ENCODE measurements at regions not wholly inside any gene's neighbourhood (a gene's known extent, or its start where the extent isn't known, plus 50 kb on each side); places are given as distances from the start of the nearest gene placed in this dataset.

DNA sequence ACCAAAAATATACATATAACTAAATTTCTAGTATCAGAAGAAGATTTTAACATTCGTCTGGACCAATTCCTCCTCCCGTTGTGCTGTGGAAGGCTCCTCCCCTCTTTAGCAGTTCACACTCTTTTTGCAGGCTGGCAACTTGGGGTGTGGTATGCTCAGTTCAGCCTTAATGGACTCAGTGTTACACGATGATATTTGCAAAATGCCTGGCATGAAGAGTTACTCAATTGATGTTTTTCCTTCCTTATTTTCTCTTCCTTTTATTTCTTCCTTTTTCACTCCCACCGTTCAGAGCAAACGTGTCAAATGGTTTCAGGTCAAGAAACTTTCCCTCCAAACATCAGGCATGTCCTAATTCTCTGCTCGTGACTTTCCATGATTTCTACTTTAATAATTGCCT lies 248.3 kb downstream of the PHF14 start:
- FAIRE-seq: no peak
- TF ChIP-seq TAF1 (IDR thresholded peaks at IDR 0.05; ENCODE audit: borderline replicate concordance, low read depth, low read length): no peak
- no peak for TF ChIP-seq POLR2AphosphoS5 (IDR thresholded peaks at IDR 0.05; ENCODE audit: low read depth, low read length)
- TF ChIP-seq POLR2A (IDR thresholded peaks at IDR 0.05; ENCODE audit: low read depth, low read length): no peak
- no peak for DNase-seq (ENCODE audit: insufficient read length)

DNA sequence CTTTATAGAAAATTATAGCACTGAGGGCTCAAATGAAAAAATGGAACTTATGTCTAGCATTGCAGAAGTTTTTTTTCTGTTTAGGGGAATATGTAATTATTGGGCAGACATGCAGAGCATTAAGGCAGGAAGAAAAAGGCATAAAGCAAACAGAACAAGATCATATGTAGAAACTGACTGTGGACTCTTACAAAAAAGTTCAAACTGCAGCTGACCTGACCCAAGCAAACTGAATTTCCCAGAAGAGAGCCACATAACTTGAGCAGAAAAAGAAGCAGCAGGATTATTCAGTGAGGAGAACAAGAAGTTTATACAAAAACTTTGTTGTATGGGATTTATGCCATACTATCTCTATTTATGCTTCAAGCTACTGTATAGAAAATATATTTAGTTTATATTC lies 250.9 kb downstream of the PHF14 start:
- no peak for FAIRE-seq
- no peak for TF ChIP-seq POLR2A (IDR thresholded peaks at IDR 0.05; ENCODE audit: low read depth, low read length)
- no peak for TF ChIP-seq TAF1 (IDR thresholded peaks at IDR 0.05; ENCODE audit: borderline replicate concordance, low read depth, low read length)
- TF ChIP-seq POLR2AphosphoS5 (IDR thresholded peaks at IDR 0.05; ENCODE audit: low read depth, low read length): no peak
- no peak for DNase-seq (ENCODE audit: insufficient read length)

DNA sequence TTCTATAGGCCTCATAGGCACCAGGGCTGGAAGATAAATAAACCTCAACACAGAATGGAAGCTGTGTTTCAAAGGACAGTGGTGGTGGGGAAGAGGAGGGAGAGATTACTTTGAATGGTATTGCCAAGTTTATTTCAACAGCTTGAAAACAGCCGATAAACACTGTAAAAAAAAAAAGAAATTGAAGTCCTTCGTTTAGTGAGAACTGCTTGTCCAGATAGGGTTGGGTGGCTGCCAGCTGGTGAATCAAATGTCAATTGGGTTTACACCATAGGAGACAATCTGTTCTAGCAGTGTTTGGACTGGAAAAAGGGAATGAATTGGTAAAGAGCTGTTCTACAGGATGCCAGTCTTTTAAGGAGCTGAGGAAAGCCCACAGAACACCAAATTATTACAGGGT lies 254.8 kb downstream of the PHF14 start:
- DNase-seq (ENCODE audit: insufficient read length) (no peak), FAIRE-seq (no peak)
- TF ChIP-seq POLR2A (IDR thresholded peaks at IDR 0.05; ENCODE audit: low read depth, low read length) (no peak), POLR2AphosphoS5 (IDR thresholded peaks at IDR 0.05; ENCODE audit: low read depth, low read length) (no peak), TAF1 (IDR thresholded peaks at IDR 0.05; ENCODE audit: borderline replicate concordance, low read depth, low read length) (no peak)

DNA sequence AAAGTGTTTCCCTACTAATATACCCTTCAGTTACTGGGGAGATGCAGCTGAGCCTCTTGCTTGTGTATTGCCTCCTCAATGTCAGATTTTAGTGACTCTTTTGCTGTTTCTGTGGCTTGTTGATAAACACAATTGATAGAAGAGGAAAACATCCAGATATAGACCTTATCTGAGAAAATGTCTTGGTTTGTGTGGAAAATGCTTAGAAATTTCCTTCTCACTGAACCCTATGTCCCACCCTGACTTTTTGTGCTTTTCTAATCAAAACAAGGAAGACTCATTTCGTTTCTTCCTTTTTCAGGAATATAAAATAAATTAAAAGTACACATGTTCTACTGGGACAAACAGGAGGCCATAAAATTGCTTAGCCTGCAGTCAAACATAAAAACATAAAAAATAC lies 257.5 kb downstream of the PHF14 start:
- TF ChIP-seq TAF1 (IDR thresholded peaks at IDR 0.05; ENCODE audit: borderline replicate concordance, low read depth, low read length) (no peak), POLR2AphosphoS5 (IDR thresholded peaks at IDR 0.05; ENCODE audit: low read depth, low read length) (no peak)
- no peak for DNase-seq (ENCODE audit: insufficient read length)

DNA sequence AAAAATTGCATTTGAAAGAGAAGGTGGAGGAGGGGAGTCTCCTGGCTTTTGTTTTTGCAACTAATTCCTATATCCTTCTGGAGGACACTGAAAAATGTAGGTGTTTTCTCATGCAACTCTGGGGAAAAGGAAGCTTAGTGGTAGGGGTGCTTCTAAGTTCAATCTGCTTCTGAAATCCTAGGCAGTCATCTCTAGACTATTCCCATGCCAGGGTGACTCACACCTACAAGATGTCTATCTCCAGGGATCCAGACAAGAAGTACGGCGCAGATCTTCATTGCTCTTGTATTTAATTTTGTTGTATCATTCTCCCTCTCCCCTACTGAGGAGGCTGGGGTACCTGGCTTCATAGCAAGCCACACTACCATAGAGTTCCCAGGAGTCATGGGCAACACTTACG lies 258.8 kb downstream of the PHF14 start:
- no peak for FAIRE-seq
- no peak for DNase-seq (ENCODE audit: insufficient read length)
- TF ChIP-seq POLR2AphosphoS5 (IDR thresholded peaks at IDR 0.05; ENCODE audit: low read depth, low read length): no peak
- TF ChIP-seq TAF1 (IDR thresholded peaks at IDR 0.05; ENCODE audit: borderline replicate concordance, low read depth, low read length): no peak
- no peak for TF ChIP-seq POLR2A (IDR thresholded peaks at IDR 0.05; ENCODE audit: low read depth, low read length)

More for the DNA sequence above, 257.5 kb downstream of the PHF14 start:
- FAIRE-seq: no peak

DNA sequence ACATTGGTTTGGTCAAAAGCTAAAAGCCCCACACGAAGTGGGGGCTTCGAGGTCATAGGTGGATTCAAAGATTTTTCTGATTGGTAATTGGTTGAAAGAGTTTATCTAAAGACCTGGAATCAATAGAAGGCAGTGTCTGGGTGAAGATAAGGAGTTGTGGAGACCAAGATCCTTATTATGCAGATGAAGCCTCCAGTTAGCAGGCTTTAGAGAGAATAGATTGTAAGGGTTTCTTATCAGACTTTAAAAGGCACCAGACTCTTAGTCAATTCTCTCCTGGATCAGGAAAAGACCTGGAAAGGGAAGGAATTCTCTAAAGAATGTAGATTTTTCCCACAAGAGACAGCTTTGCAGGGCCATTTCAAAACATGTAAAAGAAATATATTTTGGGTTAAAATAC lies 260.2 kb downstream of the PHF14 start:
- no peak for DNase-seq (ENCODE audit: insufficient read length)
- FAIRE-seq: no peak
- no peak for TF ChIP-seq POLR2A (IDR thresholded peaks at IDR 0.05; ENCODE audit: low read depth, low read length)
- no peak for TF ChIP-seq POLR2AphosphoS5 (IDR thresholded peaks at IDR 0.05; ENCODE audit: low read depth, low read length)
- TF ChIP-seq TAF1 (IDR thresholded peaks at IDR 0.05; ENCODE audit: borderline replicate concordance, low read depth, low read length): no peak

DNA sequence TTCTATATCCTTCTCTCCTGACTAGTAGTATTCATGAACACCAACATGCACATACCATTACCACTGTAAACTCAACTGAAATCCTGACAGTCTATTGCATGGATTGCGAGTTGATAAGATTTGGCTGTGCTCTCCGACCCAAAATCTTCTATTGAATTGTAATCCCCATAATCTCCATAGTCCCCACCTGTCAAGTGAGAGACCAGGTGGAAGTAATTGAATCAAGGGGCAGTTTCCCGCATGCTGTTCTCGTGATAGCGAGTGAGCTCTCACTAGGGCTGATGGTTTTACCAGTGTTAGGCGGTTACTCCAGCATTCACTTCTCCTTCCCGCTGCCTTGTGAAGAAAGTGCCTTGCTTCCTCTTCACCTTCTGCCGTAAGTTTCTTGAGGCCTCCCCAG lies 261.8 kb downstream of the PHF14 start:
- DNase-seq (ENCODE audit: insufficient read length) (no peak), FAIRE-seq (no peak)
- no peak for TF ChIP-seq POLR2A (IDR thresholded peaks at IDR 0.05; ENCODE audit: low read depth, low read length)
- no peak for TF ChIP-seq TAF1 (IDR thresholded peaks at IDR 0.05; ENCODE audit: borderline replicate concordance, low read depth, low read length)
- TF ChIP-seq POLR2AphosphoS5 (IDR thresholded peaks at IDR 0.05; ENCODE audit: low read depth, low read length): no peak

DNA sequence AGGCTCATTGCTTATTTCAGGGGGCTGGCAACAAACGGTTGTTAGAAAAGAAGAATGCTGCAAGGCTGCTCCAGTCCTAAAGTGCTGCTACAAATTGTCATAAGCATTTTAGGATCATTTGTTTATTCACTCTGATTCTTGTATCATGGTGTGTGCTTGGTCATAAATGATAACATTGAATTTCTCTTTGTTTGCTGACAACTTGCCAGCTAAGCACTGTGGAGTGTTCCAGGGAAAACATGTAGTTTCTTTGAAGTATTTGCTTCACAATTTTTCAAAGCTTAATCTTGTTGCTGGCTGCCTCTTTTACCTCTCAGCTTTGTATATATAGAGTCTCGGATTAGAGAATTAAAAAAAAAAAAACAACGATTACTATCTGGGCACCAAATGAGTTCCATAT lies 263.0 kb downstream of the PHF14 start:
- TF ChIP-seq POLR2A (IDR thresholded peaks at IDR 0.05; ENCODE audit: low read depth, low read length): no peak
- no peak for TF ChIP-seq TAF1 (IDR thresholded peaks at IDR 0.05; ENCODE audit: borderline replicate concordance, low read depth, low read length)
- TF ChIP-seq POLR2AphosphoS5 (IDR thresholded peaks at IDR 0.05; ENCODE audit: low read depth, low read length): no peak
- DNase-seq (ENCODE audit: insufficient read length) (no peak), FAIRE-seq (no peak)

DNA sequence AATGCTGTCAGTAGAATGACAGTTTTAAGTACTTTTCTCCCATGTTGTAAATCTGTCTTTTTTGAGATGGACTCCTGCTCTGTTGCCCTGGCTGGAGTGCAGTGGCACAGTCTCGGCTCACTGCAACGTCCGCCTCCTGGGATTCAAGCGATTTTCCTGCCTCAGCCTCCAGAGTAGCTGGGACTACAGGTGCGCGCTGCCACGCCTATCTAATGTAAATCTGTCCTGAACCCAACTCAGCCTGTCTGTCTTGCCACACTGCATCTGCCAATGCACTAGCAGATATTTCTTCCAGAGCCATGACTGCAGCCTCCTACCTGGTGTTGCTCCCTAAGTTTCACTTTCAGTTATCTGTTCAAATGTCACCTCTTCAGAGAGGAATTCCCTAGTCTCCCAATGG lies 264.1 kb downstream of the PHF14 start:
- FAIRE-seq (no peak), DNase-seq (ENCODE audit: insufficient read length) (no peak)
- TF ChIP-seq POLR2AphosphoS5 (IDR thresholded peaks at IDR 0.05; ENCODE audit: low read depth, low read length): no peak
- TF ChIP-seq POLR2A (IDR thresholded peaks at IDR 0.05; ENCODE audit: low read depth, low read length): no peak
- TF ChIP-seq TAF1 (IDR thresholded peaks at IDR 0.05; ENCODE audit: borderline replicate concordance, low read depth, low read length): no peak

DNA sequence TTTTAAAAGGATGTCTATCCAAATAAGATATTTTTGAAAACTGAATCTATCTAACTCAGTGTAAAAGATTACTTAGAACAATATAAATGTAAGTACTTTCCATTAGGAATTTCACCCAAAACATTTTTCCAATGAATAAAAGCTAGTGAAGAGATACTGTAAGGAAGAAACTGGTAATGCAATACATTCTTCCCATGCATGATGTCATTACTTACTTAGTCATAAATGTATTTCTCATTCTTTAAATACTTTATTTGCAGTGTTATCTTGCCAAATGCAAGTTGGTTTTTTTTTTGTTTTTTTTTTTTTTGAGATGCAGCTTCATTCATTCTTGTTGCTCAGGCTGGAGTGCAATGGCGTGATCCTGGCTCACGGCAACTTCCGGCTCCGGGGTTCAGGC lies 265.6 kb downstream of the PHF14 start:
- FAIRE-seq (no peak), DNase-seq (ENCODE audit: insufficient read length) (no peak)
- no peak for TF ChIP-seq POLR2A (IDR thresholded peaks at IDR 0.05; ENCODE audit: low read depth, low read length)
- no peak for TF ChIP-seq TAF1 (IDR thresholded peaks at IDR 0.05; ENCODE audit: borderline replicate concordance, low read depth, low read length)
- TF ChIP-seq POLR2AphosphoS5 (IDR thresholded peaks at IDR 0.05; ENCODE audit: low read depth, low read length): no peak

DNA sequence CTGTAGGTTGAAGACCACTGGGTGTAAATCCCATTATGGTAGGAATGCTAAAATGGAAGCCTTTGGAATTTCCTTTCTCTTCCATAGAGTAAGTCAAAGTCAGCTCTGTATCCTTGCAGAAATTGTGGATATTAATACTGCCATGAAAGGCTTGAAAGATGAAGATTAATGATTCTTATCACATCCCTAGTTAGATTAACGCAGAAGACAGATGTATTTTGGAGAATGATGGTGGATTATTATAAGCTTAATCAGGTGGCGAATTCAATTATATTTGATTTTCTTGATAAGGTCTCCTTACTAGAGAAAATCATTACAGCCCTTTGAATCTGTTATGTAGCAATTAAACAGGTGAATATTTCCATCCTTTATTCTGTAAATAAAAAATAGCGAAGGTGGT lies 270.1 kb downstream of the PHF14 start:
- no peak for FAIRE-seq
- TF ChIP-seq POLR2A (IDR thresholded peaks at IDR 0.05; ENCODE audit: low read depth, low read length): no peak
- no peak for TF ChIP-seq POLR2AphosphoS5 (IDR thresholded peaks at IDR 0.05; ENCODE audit: low read depth, low read length)
- no peak for TF ChIP-seq TAF1 (IDR thresholded peaks at IDR 0.05; ENCODE audit: borderline replicate concordance, low read depth, low read length)
- no peak for DNase-seq (ENCODE audit: insufficient read length)

DNA sequence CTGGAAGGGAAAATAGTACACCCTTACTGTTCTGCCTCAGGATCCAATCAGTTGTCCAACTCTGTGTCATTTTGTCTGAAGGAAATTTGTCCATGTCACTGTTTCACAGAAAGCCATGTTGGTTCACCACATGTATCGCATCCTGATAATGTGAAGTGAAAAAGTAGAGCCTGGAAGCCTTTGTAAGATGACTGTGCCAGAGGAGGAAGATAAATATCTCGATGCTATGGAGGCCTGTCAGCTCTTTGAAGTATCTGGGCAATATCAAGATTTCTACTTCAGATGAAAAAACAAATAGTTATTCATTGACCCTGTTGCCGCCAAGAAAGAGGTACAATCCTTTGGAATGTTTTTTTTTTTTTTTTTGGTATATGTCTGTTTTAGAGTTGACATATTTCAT lies 270.5 kb downstream of the PHF14 start:
- no peak for DNase-seq (ENCODE audit: insufficient read length)
- TF ChIP-seq POLR2AphosphoS5 (IDR thresholded peaks at IDR 0.05; ENCODE audit: low read depth, low read length): no peak
- TF ChIP-seq TAF1 (IDR thresholded peaks at IDR 0.05; ENCODE audit: borderline replicate concordance, low read depth, low read length): no peak
- TF ChIP-seq POLR2A (IDR thresholded peaks at IDR 0.05; ENCODE audit: low read depth, low read length): no peak
- no peak for FAIRE-seq

DNA sequence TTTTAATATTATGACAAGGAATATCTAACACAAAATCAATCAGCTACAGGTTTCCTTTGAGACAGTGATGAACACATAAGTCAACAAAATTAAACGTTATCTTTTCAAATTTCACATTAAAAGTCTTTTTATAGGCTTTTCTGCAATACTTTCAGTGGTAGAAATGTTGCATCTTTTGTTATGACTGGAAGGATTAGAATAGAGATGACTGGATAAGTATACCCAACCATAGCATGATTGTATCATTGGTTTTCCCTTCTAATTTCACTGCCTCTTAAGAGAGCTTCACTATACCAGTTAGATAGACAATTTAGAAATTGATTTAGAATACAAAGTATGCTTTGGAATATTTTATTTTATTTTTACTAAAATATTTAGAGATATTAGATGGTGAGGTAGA lies 273.9 kb downstream of the PHF14 start:
- TF ChIP-seq POLR2AphosphoS5 (IDR thresholded peaks at IDR 0.05; ENCODE audit: low read depth, low read length): no peak
- no peak for TF ChIP-seq TAF1 (IDR thresholded peaks at IDR 0.05; ENCODE audit: borderline replicate concordance, low read depth, low read length)
- no peak for TF ChIP-seq POLR2A (IDR thresholded peaks at IDR 0.05; ENCODE audit: low read depth, low read length)
- DNase-seq (ENCODE audit: insufficient read length): no peak
- FAIRE-seq: no peak

Data from GM12892 (cell line).